ENCODE measurements at regions not wholly inside any gene's neighbourhood (a gene's known extent, or its start where the extent isn't known, plus 50 kb on each side); places are given as distances from the start of the nearest gene placed in this dataset.

DNA sequence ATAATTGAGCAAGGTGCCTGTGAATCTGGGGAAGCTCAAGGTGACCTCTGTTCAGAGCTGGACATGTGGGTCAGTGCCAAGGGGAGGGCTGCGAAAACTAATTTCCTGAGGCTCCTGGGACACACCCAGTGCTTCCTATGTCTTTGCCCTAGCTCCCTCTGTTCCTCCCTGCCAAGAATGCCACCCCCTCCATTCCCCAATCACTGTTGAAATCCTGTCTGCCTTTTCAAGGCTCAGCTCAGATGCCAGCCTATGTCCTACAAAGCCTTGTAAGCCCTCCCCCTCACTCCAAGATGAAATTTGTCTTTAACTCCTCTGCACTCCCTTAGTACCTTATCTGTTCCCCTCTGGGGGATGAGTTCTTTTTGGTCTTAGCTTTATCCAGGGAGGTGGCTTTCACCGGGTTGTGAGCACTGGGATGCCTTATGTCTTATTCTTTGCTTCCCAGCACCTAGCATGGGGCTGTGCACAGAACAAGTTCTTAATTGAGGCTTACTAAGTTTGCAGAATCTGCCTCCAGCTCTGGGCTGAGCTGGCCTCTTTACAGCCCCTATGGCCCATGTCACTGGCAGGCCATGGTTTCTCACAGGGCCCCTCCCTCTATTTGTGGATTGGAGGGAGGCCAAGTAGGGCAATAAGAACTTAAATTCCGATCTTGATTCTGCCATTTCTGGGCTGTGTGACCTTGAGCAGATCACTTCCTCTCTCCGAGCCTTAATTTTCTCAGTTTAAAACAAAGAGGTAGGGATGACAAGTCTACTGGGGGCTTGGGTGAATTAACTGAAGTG is 51.5 kb upstream of the EPB41L1 start:
- TF ChIP-seq, protein P1, sequence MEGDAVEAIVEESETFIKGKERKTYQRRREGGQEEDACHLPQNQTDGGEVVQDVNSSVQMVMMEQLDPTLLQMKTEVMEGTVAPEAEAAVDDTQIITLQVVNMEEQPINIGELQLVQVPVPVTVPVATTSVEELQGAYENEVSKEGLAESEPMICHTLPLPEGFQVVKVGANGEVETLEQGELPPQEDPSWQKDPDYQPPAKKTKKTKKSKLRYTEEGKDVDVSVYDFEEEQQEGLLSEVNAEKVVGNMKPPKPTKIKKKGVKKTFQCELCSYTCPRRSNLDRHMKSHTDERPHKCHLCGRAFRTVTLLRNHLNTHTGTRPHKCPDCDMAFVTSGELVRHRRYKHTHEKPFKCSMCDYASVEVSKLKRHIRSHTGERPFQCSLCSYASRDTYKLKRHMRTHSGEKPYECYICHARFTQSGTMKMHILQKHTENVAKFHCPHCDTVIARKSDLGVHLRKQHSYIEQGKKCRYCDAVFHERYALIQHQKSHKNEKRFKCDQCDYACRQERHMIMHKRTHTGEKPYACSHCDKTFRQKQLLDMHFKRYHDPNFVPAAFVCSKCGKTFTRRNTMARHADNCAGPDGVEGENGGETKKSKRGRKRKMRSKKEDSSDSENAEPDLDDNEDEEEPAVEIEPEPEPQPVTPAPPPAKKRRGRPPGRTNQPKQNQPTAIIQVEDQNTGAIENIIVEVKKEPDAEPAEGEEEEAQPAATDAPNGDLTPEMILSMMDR (IDR thresholded peaks at IDR 0.05): no peak
- peak in 1 of 3 donors; percentile 48 for TF ChIP-seq POLR2AphosphoS5 (IDR thresholded peaks at IDR 0.05)
- peak; percentile 24 for TF ChIP-seq POLR2A (IDR thresholded peaks at IDR 0.05)
